HAP-1 (cell line): ENCODE measurements at regions not wholly inside any gene's neighbourhood (a gene's known extent, or its start where the extent isn't known, plus 50 kb on each side); places are given as distances from the start of the nearest gene placed in this dataset.

ENCODE experiments used
- DNase-seq, 2 experiments: peaks; one replicate each; pipeline ENCODE4 v3.0.0-alpha.2; 2016 to 2020; ENCODE audit warnings: low spot score in 2 of 2
- H3K27me3 ChIP-seq: fragments of 250-450 bp; sonication (Bioruptor Pico); 2 replicates; pipeline ENCODE4 v1.5.1; 2020; ENCODE audit warnings: low read depth, mild to moderate bottlenecking, moderate library complexity
- H3K36me3 ChIP-seq: fragments of 250-450 bp; sonication (Bioruptor Pico); replicated peaks from 2 replicates; pipeline ENCODE4 v1.5.1; 2020; ENCODE audit warnings: mild to moderate bottlenecking
- H3K4me1 ChIP-seq: fragments of 250-450 bp; sonication (Bioruptor Pico); 2 replicates; pipeline ENCODE4 v1.5.1; 2020; ENCODE audit warnings: mild to moderate bottlenecking
- H3K4me3 ChIP-seq: fragments of 250-450 bp; sonication (Bioruptor Pico); 2 replicates; pipeline ENCODE4 v1.5.1; 2020; ENCODE audit warnings: mild to moderate bottlenecking, moderate library complexity
- H3K9me3 ChIP-seq: fragments of 250-450 bp; sonication (Bioruptor Pico); 2 replicates; pipeline ENCODE4 v1.5.1; 2020; ENCODE audit warnings: mild to moderate bottlenecking, moderate library complexity
- in situ Hi-C: fragments of 300-500 bp; cut with MboI; formaldehyde crosslinking; loops from 3 replicates; pipeline ENCODE4 v1.14.3; 2020; ENCODE audit warnings: low sequenced_read_pairs, inconsistent platforms, mixed read lengths

- Histone ChIP-seq H3K9me3 (no peaks in the 10 kb centered on the region), H3K4me1 (no peaks in the 10 kb centered on the region), H3K4me3 (no peak overlapping the region), H3K36me3 (no peaks in the 10 kb centered on the region), H3K27me3 (peaks cover 9% of the 10 kb centered on the region)
- no peak for DNase-seq
- in situ Hi-C loops = no loop called here
These were observed 108.8 kb downstream of the SQOR start for GRCh38 chr15:45743426-45744235.

GRCh38 chr15:45744236-45744589 is 109.4 kb downstream of the SQOR start:
- DNase-seq = no peak

GRCh38 chr15:45747426-45747825 is 112.6 kb downstream of the SQOR start:
- H3K4me3 ChIP-seq = no peak overlapping the region
- in situ Hi-C loops = no loop called here
- no peaks in the 10 kb centered on the region for H3K4me1 ChIP-seq
- DNase-seq = no peak
- no peaks in the 10 kb centered on the region for H3K9me3 ChIP-seq
- H3K36me3 ChIP-seq = no peaks in the 10 kb centered on the region
- peaks cover 9% of the 10 kb centered on the region for H3K27me3 ChIP-seq

More at GRCh38 chr15:45744236-45744589, 109.4 kb downstream of the SQOR start:
- Histone ChIP-seq H3K36me3 (no peaks in the 10 kb centered on the region), H3K27me3 (peaks cover 9% of the 10 kb centered on the region), H3K4me3 (no peak overlapping the region), H3K9me3 (no peaks in the 10 kb centered on the region), H3K4me1 (no peaks in the 10 kb centered on the region)
- in situ Hi-C loops = no loop called here

- no peaks in the 10 kb centered on the region for H3K27me3 ChIP-seq
- in situ Hi-C loops = no loop called here
- H3K36me3 ChIP-seq = no peaks in the 10 kb centered on the region
- no peak for DNase-seq
- no peaks in the 10 kb centered on the region for H3K9me3 ChIP-seq
- no peak overlapping the region for H3K4me3 ChIP-seq
- no peaks in the 10 kb centered on the region for H3K4me1 ChIP-seq
These were observed 116.8 kb downstream of the SQOR start for GRCh38 chr15:45751629-45752028.

- no peak overlapping the region for H3K4me3 ChIP-seq
- H3K9me3 ChIP-seq = no peaks in the 10 kb centered on the region
- no peaks in the 10 kb centered on the region for H3K27me3 ChIP-seq
- no peaks in the 10 kb centered on the region for H3K36me3 ChIP-seq
- 0 out of 2 replicates have a peak, but pooled peaks cover 2% of the 10 kb centered on the region for H3K4me1 ChIP-seq
- peak; percentile 9 to 20 for DNase-seq
- in situ Hi-C loops = no loop called here
These were observed 125.1 kb downstream of the SQOR start for GRCh38 chr15:45759936-45760335.

- H3K9me3 ChIP-seq = no peaks in the 10 kb centered on the region
- H3K4me3 ChIP-seq = no peak overlapping the region
- no peaks in the 10 kb centered on the region for H3K27me3 ChIP-seq
- H3K36me3 ChIP-seq = no peaks in the 10 kb centered on the region
- in situ Hi-C loops = no loop called here
- H3K4me1 ChIP-seq = 0 out of 2 replicates have a peak, but pooled peaks cover 2% of the 10 kb centered on the region
- DNase-seq = no peak
These were observed 127.9 kb downstream of the SQOR start for GRCh38 chr15:45762726-45763125.

GRCh38 chr15:45763170-45763869 is 128.5 kb downstream of the SQOR start:
- Histone ChIP-seq H3K9me3 (no peaks in the 10 kb centered on the region), H3K4me3 (no peak overlapping the region), H3K4me1 (0 out of 2 replicates have a peak, but pooled peaks cover 2% of the 10 kb centered on the region), H3K27me3 (no peaks in the 10 kb centered on the region), H3K36me3 (no peaks in the 10 kb centered on the region)
- DNase-seq = no peak
- in situ Hi-C loops = no loop called here

- Histone ChIP-seq H3K27me3 (no peaks in the 10 kb centered on the region), H3K4me3 (no peak overlapping the region), H3K4me1 (no peaks in the 10 kb centered on the region), H3K36me3 (no peaks in the 10 kb centered on the region), H3K9me3 (no peaks in the 10 kb centered on the region)
- in situ Hi-C loops = no loop called here
- no peak for DNase-seq
These were observed 138.3 kb downstream of the SQOR start for GRCh38 chr15:45773149-45773548.

GRCh38 chr15:45776772-45777171 is 141.9 kb downstream of the SQOR start:
- no peak for DNase-seq
- no peaks in the 10 kb centered on the region for H3K27me3 ChIP-seq
- in situ Hi-C loops = no loop called here
- no peaks in the 10 kb centered on the region for H3K9me3 ChIP-seq
- no peaks in the 10 kb centered on the region for H3K4me1 ChIP-seq
- no peak overlapping the region for H3K4me3 ChIP-seq
- no peaks in the 10 kb centered on the region for H3K36me3 ChIP-seq

- Histone ChIP-seq H3K4me3 (no peak overlapping the region), H3K9me3 (no peaks in the 10 kb centered on the region), H3K4me1 (no peaks in the 10 kb centered on the region), H3K27me3 (no peaks in the 10 kb centered on the region), H3K36me3 (no peaks in the 10 kb centered on the region)
- DNase-seq = no peak
- in situ Hi-C loops = no loop called here
These were observed 143.0 kb downstream of the SQOR start for GRCh38 chr15:45777781-45778180.

- Histone ChIP-seq H3K4me1 (no peaks in the 10 kb centered on the region), H3K27me3 (no peaks in the 10 kb centered on the region), H3K9me3 (no peaks in the 10 kb centered on the region), H3K36me3 (no peaks in the 10 kb centered on the region), H3K4me3 (no peak overlapping the region)
- in situ Hi-C loops = no loop called here
- DNase-seq = no peak
These were observed 145.5 kb downstream of the SQOR start for GRCh38 chr15:45780352-45780751.

GRCh38 chr15:45784656-45785055 is 149.8 kb downstream of the SQOR start:
- no peaks in the 10 kb centered on the region for H3K4me1 ChIP-seq
- H3K9me3 ChIP-seq = no peaks in the 10 kb centered on the region
- no peak for DNase-seq
- H3K27me3 ChIP-seq = no peaks in the 10 kb centered on the region
- no peaks in the 10 kb centered on the region for H3K36me3 ChIP-seq
- no peak overlapping the region for H3K4me3 ChIP-seq
- in situ Hi-C loops = no loop called here

GRCh38 chr15:45785897-45786296 is 151.1 kb downstream of the SQOR start:
- Histone ChIP-seq H3K36me3 (no peaks in the 10 kb centered on the region), H3K9me3 (no peaks in the 10 kb centered on the region), H3K4me1 (no peaks in the 10 kb centered on the region), H3K4me3 (no peak overlapping the region), H3K27me3 (no peaks in the 10 kb centered on the region)
- in situ Hi-C loops = no loop called here
- DNase-seq = no peak

GRCh38 chr15:45790325-45790943 is 155.6 kb downstream of the SQOR start:
- Histone ChIP-seq H3K27me3 (no peaks in the 10 kb centered on the region), H3K4me3 (no peak overlapping the region), H3K9me3 (no peaks in the 10 kb centered on the region), H3K4me1 (no peaks in the 10 kb centered on the region), H3K36me3 (no peaks in the 10 kb centered on the region)
- in situ Hi-C loops = no loop called here
- peak; percentile 18 to 48 for DNase-seq
